HL-60 (cell line): ENCODE measurements at regions not wholly inside any gene's neighbourhood (a gene's known extent, or its start where the extent isn't known, plus 50 kb on each side); places are given as distances from the start of the nearest gene placed in this dataset.

ENCODE experiments used
- GABPA ChIP-seq: IDR thresholded peaks from 2 replicates; pipeline ENCODE4 v1.6.1; 2012; ENCODE audit warnings: low read depth
- TF ChIP-seq, protein P1 (sequence below): IDR thresholded peaks from 2 replicates; pipeline ENCODE4 v1.6.1; 2012; ENCODE audit warnings: low read depth; ENCODE audit not compliant: insufficient replicate concordance
- TF ChIP-seq, protein P2 (sequence below): IDR thresholded peaks from one replicate; pipeline ENCODE4 v1.5.1; 2011; ENCODE audit warnings: low read length, control low read depth, inconsistent platforms; ENCODE audit not compliant: insufficient read depth

DNA sequence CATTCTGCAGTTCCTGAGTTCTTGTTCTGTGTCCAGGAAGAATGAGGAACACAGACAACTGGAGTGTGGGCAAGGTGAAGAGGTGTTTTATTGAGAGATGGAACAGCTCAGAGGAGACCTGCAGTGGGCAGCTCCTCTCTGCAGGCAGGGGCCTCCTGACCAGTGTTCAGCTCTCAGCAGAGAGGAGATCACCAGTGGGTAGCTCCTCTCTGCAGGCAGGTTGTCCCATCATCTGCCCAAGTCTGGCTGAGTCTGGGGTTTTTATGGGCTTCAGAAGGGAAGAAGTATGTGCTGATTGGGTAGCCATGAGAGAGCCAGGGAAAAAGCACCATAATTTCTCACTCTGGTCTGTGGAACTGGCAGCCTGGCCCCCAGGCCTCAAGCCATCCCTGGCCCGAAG is 56.0 kb upstream of the RASGEF1B start:
- TF ChIP-seq, protein P1, sequence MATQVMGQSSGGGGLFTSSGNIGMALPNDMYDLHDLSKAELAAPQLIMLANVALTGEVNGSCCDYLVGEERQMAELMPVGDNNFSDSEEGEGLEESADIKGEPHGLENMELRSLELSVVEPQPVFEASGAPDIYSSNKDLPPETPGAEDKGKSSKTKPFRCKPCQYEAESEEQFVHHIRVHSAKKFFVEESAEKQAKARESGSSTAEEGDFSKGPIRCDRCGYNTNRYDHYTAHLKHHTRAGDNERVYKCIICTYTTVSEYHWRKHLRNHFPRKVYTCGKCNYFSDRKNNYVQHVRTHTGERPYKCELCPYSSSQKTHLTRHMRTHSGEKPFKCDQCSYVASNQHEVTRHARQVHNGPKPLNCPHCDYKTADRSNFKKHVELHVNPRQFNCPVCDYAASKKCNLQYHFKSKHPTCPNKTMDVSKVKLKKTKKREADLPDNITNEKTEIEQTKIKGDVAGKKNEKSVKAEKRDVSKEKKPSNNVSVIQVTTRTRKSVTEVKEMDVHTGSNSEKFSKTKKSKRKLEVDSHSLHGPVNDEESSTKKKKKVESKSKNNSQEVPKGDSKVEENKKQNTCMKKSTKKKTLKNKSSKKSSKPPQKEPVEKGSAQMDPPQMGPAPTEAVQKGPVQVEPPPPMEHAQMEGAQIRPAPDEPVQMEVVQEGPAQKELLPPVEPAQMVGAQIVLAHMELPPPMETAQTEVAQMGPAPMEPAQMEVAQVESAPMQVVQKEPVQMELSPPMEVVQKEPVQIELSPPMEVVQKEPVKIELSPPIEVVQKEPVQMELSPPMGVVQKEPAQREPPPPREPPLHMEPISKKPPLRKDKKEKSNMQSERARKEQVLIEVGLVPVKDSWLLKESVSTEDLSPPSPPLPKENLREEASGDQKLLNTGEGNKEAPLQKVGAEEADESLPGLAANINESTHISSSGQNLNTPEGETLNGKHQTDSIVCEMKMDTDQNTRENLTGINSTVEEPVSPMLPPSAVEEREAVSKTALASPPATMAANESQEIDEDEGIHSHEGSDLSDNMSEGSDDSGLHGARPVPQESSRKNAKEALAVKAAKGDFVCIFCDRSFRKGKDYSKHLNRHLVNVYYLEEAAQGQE, result no peak
- TF ChIP-seq, protein P2, sequence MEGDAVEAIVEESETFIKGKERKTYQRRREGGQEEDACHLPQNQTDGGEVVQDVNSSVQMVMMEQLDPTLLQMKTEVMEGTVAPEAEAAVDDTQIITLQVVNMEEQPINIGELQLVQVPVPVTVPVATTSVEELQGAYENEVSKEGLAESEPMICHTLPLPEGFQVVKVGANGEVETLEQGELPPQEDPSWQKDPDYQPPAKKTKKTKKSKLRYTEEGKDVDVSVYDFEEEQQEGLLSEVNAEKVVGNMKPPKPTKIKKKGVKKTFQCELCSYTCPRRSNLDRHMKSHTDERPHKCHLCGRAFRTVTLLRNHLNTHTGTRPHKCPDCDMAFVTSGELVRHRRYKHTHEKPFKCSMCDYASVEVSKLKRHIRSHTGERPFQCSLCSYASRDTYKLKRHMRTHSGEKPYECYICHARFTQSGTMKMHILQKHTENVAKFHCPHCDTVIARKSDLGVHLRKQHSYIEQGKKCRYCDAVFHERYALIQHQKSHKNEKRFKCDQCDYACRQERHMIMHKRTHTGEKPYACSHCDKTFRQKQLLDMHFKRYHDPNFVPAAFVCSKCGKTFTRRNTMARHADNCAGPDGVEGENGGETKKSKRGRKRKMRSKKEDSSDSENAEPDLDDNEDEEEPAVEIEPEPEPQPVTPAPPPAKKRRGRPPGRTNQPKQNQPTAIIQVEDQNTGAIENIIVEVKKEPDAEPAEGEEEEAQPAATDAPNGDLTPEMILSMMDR, result no peak
- TF ChIP-seq GABPA, result no peak
